ENCODE measurements at regions not wholly inside any gene's neighbourhood (a gene's known extent, or its start where the extent isn't known, plus 50 kb on each side); places are given as distances from the start of the nearest gene placed in this dataset.

- intact Hi-C loops (cut with DNase I): no loop called here
Measured at GRCh38 chr2:66069937-66070720, 364.8 kb upstream of the MEIS1 start.

GRCh38 chr2:66066032-66066431 lies 368.9 kb upstream of the MEIS1 start:
- intact Hi-C loops (cut with DNase I): no loop called here
- no peak for DNase-seq (ENCODE audit: low spot score)

More at GRCh38 chr2:66069937-66070720, 364.8 kb upstream of the MEIS1 start:
- no peak for DNase-seq (ENCODE audit: low spot score)

- no peak for DNase-seq (ENCODE audit: low spot score)
- intact Hi-C loops (cut with DNase I): no loop called here
Measured at GRCh38 chr2:66059332-66059731, 375.6 kb upstream of the MEIS1 start.

- intact Hi-C loops (cut with DNase I): no loop called here
- DNase-seq (ENCODE audit: low spot score): no peak
Measured at GRCh38 chr2:66058675-66059074, 376.2 kb upstream of the MEIS1 start.

GRCh38 chr2:66057844-66058243 lies 377.1 kb upstream of the MEIS1 start:
- DNase-seq (ENCODE audit: low spot score): no peak
- intact Hi-C loops (cut with DNase I): no loop called here

GRCh38 chr2:66050392-66050791 lies 384.5 kb upstream of the MEIS1 start:
- intact Hi-C loops (cut with DNase I): no loop called here
- DNase-seq (ENCODE audit: low spot score): no peak

- intact Hi-C loops (cut with DNase I): no loop called here
Measured at GRCh38 chr2:66048667-66049066, 386.3 kb upstream of the MEIS1 start.

GRCh38 chr2:66041902-66042657 lies 392.8 kb upstream of the MEIS1 start:
- intact Hi-C loops (cut with DNase I): no loop called here
- DNase-seq (ENCODE audit: low spot score): no peak

More at GRCh38 chr2:66048667-66049066, 386.3 kb upstream of the MEIS1 start:
- no peak for DNase-seq (ENCODE audit: low spot score)

GRCh38 chr2:66036948-66037347 lies 398.0 kb upstream of the MEIS1 start:
- DNase-seq (ENCODE audit: low spot score): no peak
- intact Hi-C loops (cut with DNase I): no loop called here

- no peak for DNase-seq (ENCODE audit: low spot score)
- intact Hi-C loops (cut with DNase I): no loop called here
Measured at GRCh38 chr2:66034467-66034866, 400.5 kb upstream of the MEIS1 start.

- no peak for DNase-seq (ENCODE audit: low spot score)
- intact Hi-C loops (cut with DNase I): no loop called here
Measured at GRCh38 chr2:66032226-66032775, 402.6 kb upstream of the MEIS1 start.

GRCh38 chr2:66031236-66031635 lies 403.7 kb upstream of the MEIS1 start:
- DNase-seq (ENCODE audit: low spot score): no peak

GRCh38 chr2:66030553-66030952 lies 404.4 kb upstream of the MEIS1 start:
- intact Hi-C loops (cut with DNase I): no loop called here
- no peak for DNase-seq (ENCODE audit: low spot score)

More at GRCh38 chr2:66031236-66031635, 403.7 kb upstream of the MEIS1 start:
- intact Hi-C loops (cut with DNase I): no loop called here

GRCh38 chr2:66024391-66024790 lies 410.5 kb upstream of the MEIS1 start:
- DNase-seq (ENCODE audit: low spot score): no peak
- intact Hi-C loops (cut with DNase I): no loop called here

GRCh38 chr2:66021296-66021695 lies 413.6 kb upstream of the MEIS1 start:
- DNase-seq (ENCODE audit: low spot score): no peak
- intact Hi-C loops (cut with DNase I): no loop called here

- no peak for DNase-seq (ENCODE audit: low spot score)
- intact Hi-C loops (cut with DNase I): no loop called here
Measured at GRCh38 chr2:66017763-66018162, 417.2 kb upstream of the MEIS1 start.

GRCh38 chr2:66014450-66014849 lies 420.5 kb upstream of the MEIS1 start:
- DNase-seq (ENCODE audit: low spot score): no peak
- intact Hi-C loops (cut with DNase I): no loop called here

GRCh38 chr2:66013456-66013855 lies 421.5 kb upstream of the MEIS1 start:
- no peak for DNase-seq (ENCODE audit: low spot score)
- intact Hi-C loops (cut with DNase I): no loop called here

GRCh38 chr2:66003931-66004330 lies 431.0 kb upstream of the MEIS1 start:
- intact Hi-C loops (cut with DNase I): no loop called here
- no peak for DNase-seq (ENCODE audit: low spot score)

GRCh38 chr2:66001538-66001937 lies 433.4 kb upstream of the MEIS1 start:
- intact Hi-C loops (cut with DNase I): no loop called here

More at GRCh38 chr2:66001538-66001937, 433.4 kb upstream of the MEIS1 start:
- DNase-seq (ENCODE audit: low spot score): no peak
